Lung (tissue), 11 donors: ENCODE measurements at regions not wholly inside any gene's neighbourhood (a gene's known extent, or its start where the extent isn't known, plus 50 kb on each side); places are given as distances from the start of the nearest gene placed in this dataset.

ENCODE experiments used
- ATAC-seq: fragments of 200-7000 bp; cut with Tn5 transposase; one replicate; pipeline ENCODE4 v1.9.1; 2020; ENCODE audit warnings: moderate number of reproducible peaks; ENCODE audit not compliant: insufficient read depth, low FRiP score
- DNase-seq, 3 donors: peaks; one replicate each; pipeline ENCODE4 v3.0.0-alpha.2; 2013 to 2017
- H3K27ac ChIP-seq, 2 donors: one replicate each; pipeline ENCODE4 v1.5.1; 2013; ENCODE audit warnings: mild to moderate bottlenecking in 2 of 2, moderate library complexity in 2 of 2, control low read depth in 1 of 2, inconsistent platforms in 1 of 2, low read depth in 1 of 2, low read length in 1 of 2
- H3K27me3 ChIP-seq, 3 donors: one replicate each; pipeline ENCODE4 v1.5.1; 2013; ENCODE audit warnings: low read length in 2 of 3; ENCODE audit not compliant: control insufficient read depth in 3 of 3, insufficient read depth in 3 of 3
- H3K36me3 ChIP-seq, 4 donors: one replicate each; pipeline ENCODE4 v1.5.1; 2013; ENCODE audit warnings: low read length in 4 of 4, mild to moderate bottlenecking in 1 of 4, moderate library complexity in 1 of 4; ENCODE audit not compliant: control insufficient read depth in 4 of 4, insufficient read depth in 4 of 4
- H3K4me1 ChIP-seq, 5 donors: one replicate each; pipeline ENCODE4 v1.5.1; 2013; ENCODE audit warnings: low read length in 5 of 5, mild to moderate bottlenecking in 2 of 5, moderate library complexity in 1 of 5; ENCODE audit not compliant: control insufficient read depth in 5 of 5, insufficient read depth in 5 of 5
- H3K4me3 ChIP-seq: one replicate; pipeline ENCODE4 v1.5.1; 2013; ENCODE audit warnings: mild to moderate bottlenecking, control low read depth, moderate library complexity
- H3K9ac ChIP-seq, 2 donors: one replicate each; pipeline ENCODE4 v1.5.1; 2013; ENCODE audit warnings: low read length in 2 of 2, control low read depth in 1 of 2; ENCODE audit not compliant: insufficient read depth in 1 of 2
- H3K9me3 ChIP-seq, 4 donors: one replicate each; pipeline ENCODE4 v1.5.1; 2013; ENCODE audit warnings: low read length in 3 of 4, mild to moderate bottlenecking in 1 of 4, moderate library complexity in 1 of 4; ENCODE audit not compliant: control insufficient read depth in 4 of 4, insufficient read depth in 3 of 4
- CTCF ChIP-seq: IDR thresholded peaks from 2 replicates; pipeline ENCODE4 v1.5.1; 2012; ENCODE audit warnings: mild to moderate bottlenecking; ENCODE audit errors: control extremely low read depth, extremely low read depth
- WGBS, 2 donors: extraction: QIAGEN DNeasy Blood & Tissue Kit; methylation state at CpG; one replicate each; pipeline ENCODE4 v1.1.7; 2013; 5-methylcytosine and 5-hydroxymethylcytosine counted together
- donor health status: control.
- donor health status: control.
- donor health status: Bipolar disorder and iron deficiency.
- donor health status: healthy.
- donor health status: DM: yes; HTN: yes; CAD: no.

- peaks cover 0 to 3% (median 0%) of the 10 kb centered on the region in 5 donors for H3K4me1 ChIP-seq
- no peak for TF ChIP-seq CTCF
- H3K27ac ChIP-seq, result no peak overlapping the region
- no peaks in the 10 kb centered on the region for H3K9me3 ChIP-seq
- H3K4me3 ChIP-seq, result no peak overlapping the region
- no peaks in the 10 kb centered on the region for H3K36me3 ChIP-seq
- DNase-seq (no peak), ATAC-seq (no peak)
- no peaks in the 10 kb centered on the region for H3K27me3 ChIP-seq
- WGBS, 2 donors, result 50 to 53% methylated on average over 5 of the region's 5 CpGs
- no peak overlapping the region for H3K9ac ChIP-seq
These were observed 82.7 kb upstream of the ZBTB18 start for GRCh38 chr1:243968413-243968812.

- no peak overlapping the region for H3K27ac ChIP-seq
- no peak for TF ChIP-seq CTCF
- no peaks in the 10 kb centered on the region for H3K27me3 ChIP-seq
- H3K4me1 ChIP-seq, result peaks cover 0 to 3% (median 0%) of the 10 kb centered on the region in 5 donors
- whole genome bisulfite sequencing, 2 donors, result 94 to 96% methylated on average over 2 of the region's 2 CpGs
- no peak for DNase-seq
- no peak overlapping the region for H3K4me3 ChIP-seq
- H3K9ac ChIP-seq, result no peak overlapping the region
- no peaks in the 10 kb centered on the region for H3K36me3 ChIP-seq
- ATAC-seq, result no peak
- no peaks in the 10 kb centered on the region for H3K9me3 ChIP-seq
These were observed 86.2 kb upstream of the ZBTB18 start for GRCh38 chr1:243964915-243965314.

GRCh38 chr1:243963571-243963970, 87.5 kb upstream of the ZBTB18 start:
- Histone ChIP-seq H3K27me3 (no peaks in the 10 kb centered on the region), H3K4me1 (peaks cover 0 to 3% (median 0%) of the 10 kb centered on the region in 5 donors), H3K9me3 (no peaks in the 10 kb centered on the region), H3K27ac (no peak overlapping the region), H3K4me3 (no peak overlapping the region), H3K36me3 (no peaks in the 10 kb centered on the region), H3K9ac (no peak overlapping the region)
- DNase-seq, result no peak
- TF ChIP-seq CTCF, result no peak
- 39 to 72% methylated on average over 3 of the region's 3 CpGs for WGBS, 2 donors
- no peak for ATAC-seq

- 91 to 98% methylated on average over 3 of the region's 3 CpGs for WGBS, 2 donors
- H3K4me1 ChIP-seq, result no peaks in the 10 kb centered on the region
- no peak for ATAC-seq
- no peaks in the 10 kb centered on the region for H3K27me3 ChIP-seq
- TF ChIP-seq CTCF, result no peak
- H3K9me3 ChIP-seq, result no peaks in the 10 kb centered on the region
- no peak overlapping the region for H3K27ac ChIP-seq
- no peak overlapping the region for H3K9ac ChIP-seq
- DNase-seq, result no peak
- H3K4me3 ChIP-seq, result no peak overlapping the region
- H3K36me3 ChIP-seq, result no peaks in the 10 kb centered on the region
These were observed 88.5 kb upstream of the ZBTB18 start for GRCh38 chr1:243962541-243962940.
